ENCODE measurements at regions not wholly inside any gene's neighbourhood (a gene's known extent, or its start where the extent isn't known, plus 50 kb on each side); places are given as distances from the start of the nearest gene placed in this dataset.
A peak's percentile ranks its signal among the peaks of the same experiment; 100 is the strongest.

- no peak overlapping the region for H3K4me3 ChIP-seq (ENCODE audit: low read depth, low read length)
- DNase-seq (ENCODE audit: low read depth) = peak; percentile 9
- no peak for TF ChIP-seq CTCF (IDR thresholded peaks at IDR 0.05; ENCODE audit: insufficient read depth, low read depth, low read length, missing control alignments)
These were observed 386.9 kb downstream of the PDCD6IP start for GRCh38 chr3:34185301-34185700.

GRCh38 chr3:34189133-34189532 is 390.7 kb downstream of the PDCD6IP start:
- no peak for TF ChIP-seq CTCF (IDR thresholded peaks at IDR 0.05; ENCODE audit: insufficient read depth, low read depth, low read length, missing control alignments)
- DNase-seq (ENCODE audit: low read depth) = no peak
- no peak overlapping the region for H3K4me3 ChIP-seq (ENCODE audit: low read depth, low read length)

- TF ChIP-seq CTCF (IDR thresholded peaks at IDR 0.05; ENCODE audit: insufficient read depth, low read depth, low read length, missing control alignments) = no peak
- no peak for DNase-seq (ENCODE audit: low read depth)
These were observed 398.5 kb downstream of the PDCD6IP start for GRCh38 chr3:34196914-34197313.

DNA sequence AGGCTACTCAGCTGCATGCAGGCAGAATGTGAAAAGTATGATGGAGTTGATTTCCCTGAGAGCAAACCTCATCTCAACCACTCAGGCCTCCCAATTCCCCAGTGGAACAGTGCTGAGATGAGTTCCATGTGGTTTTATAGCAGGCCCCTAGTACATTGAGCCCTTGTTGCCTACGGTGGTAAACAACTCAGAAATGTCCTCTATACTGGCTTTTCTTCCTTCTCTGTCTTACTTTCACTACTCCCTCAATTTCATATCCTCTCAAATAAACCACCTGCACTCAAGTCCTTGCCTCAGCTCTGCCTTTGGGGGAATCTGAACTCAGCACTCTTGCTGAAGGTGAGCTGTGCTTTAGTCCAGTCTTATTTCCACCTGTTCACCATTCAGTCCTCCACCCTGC is 399.9 kb downstream of the PDCD6IP start:
- H3K4me3 ChIP-seq (ENCODE audit: low read depth, low read length) = no peak overlapping the region
- TF ChIP-seq CTCF (IDR thresholded peaks at IDR 0.05; ENCODE audit: insufficient read depth, low read depth, low read length, missing control alignments) = no peak
- peak; percentile 19 for DNase-seq (ENCODE audit: low read depth)

More at GRCh38 chr3:34196914-34197313, 398.5 kb downstream of the PDCD6IP start:
- no peak overlapping the region for H3K4me3 ChIP-seq (ENCODE audit: low read depth, low read length)

DNA sequence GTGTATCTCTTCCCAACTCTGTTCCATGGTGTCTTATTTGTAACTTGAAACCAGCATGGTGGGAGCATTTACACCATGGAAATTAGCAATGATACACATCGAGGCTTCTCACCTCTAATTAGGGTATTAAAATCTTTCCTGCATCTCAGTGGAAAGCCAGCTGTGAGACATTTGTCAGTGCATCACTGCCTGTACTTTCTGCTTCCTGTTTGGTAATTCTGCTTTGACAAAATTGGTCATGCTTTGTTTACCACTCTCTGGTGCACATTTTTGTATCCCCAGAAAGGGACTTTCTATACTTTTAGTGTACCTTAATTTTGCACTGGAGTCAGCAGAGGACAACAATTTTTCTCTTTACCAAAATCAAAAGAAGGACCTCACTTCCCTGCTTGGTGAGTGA is 402.1 kb downstream of the PDCD6IP start:
- no peak overlapping the region for H3K4me3 ChIP-seq (ENCODE audit: low read depth, low read length)
- DNase-seq (ENCODE audit: low read depth) = peak; percentile 52
- no peak for TF ChIP-seq CTCF (IDR thresholded peaks at IDR 0.05; ENCODE audit: insufficient read depth, low read depth, low read length, missing control alignments)

- H3K4me3 ChIP-seq (ENCODE audit: low read depth, low read length) = no peak overlapping the region
- TF ChIP-seq CTCF (IDR thresholded peaks at IDR 0.05; ENCODE audit: insufficient read depth, low read depth, low read length, missing control alignments) = no peak
- no peak for DNase-seq (ENCODE audit: low read depth)
These were observed 404.5 kb downstream of the PDCD6IP start for GRCh38 chr3:34202975-34203374.

- TF ChIP-seq CTCF (IDR thresholded peaks at IDR 0.05; ENCODE audit: insufficient read depth, low read depth, low read length, missing control alignments) = no peak
These were observed 405.0 kb downstream of the PDCD6IP start for GRCh38 chr3:34203386-34203785.

More at GRCh38 chr3:34203386-34203785, 405.0 kb downstream of the PDCD6IP start:
- no peak overlapping the region for H3K4me3 ChIP-seq (ENCODE audit: low read depth, low read length)
- no peak for DNase-seq (ENCODE audit: low read depth)
